ENCODE measurements at regions not wholly inside any gene's neighbourhood (a gene's known extent, or its start where the extent isn't known, plus 50 kb on each side); places are given as distances from the start of the nearest gene placed in this dataset.
"Not testable (repeated sequence)": the region's sequence is repeated elsewhere in the genome, so short reads cannot be mapped to it uniquely, and the experiment has no call there.

GRCh38 chrX:69431420-69431819 is 72.7 kb upstream of the NALF2 start:
- FAIRE-seq: no peak

GRCh38 chrX:69430785-69431184 is 73.3 kb upstream of the NALF2 start:
- no peak for FAIRE-seq

GRCh38 chrX:69429339-69430015 is 74.6 kb upstream of the NALF2 start:
- FAIRE-seq: no peak

- FAIRE-seq: no peak
These were observed 75.9 kb upstream of the NALF2 start for GRCh38 chrX:69428216-69428615.

- no peak for FAIRE-seq
These were observed 79.2 kb upstream of the NALF2 start for GRCh38 chrX:69424910-69425309.

GRCh38 chrX:69424161-69424560 is 80.0 kb upstream of the NALF2 start:
- no peak for FAIRE-seq

GRCh38 chrX:69422208-69422607 is 81.9 kb upstream of the NALF2 start:
- FAIRE-seq: not testable (repeated sequence)

- FAIRE-seq: no peak
These were observed 88.4 kb upstream of the NALF2 start for GRCh38 chrX:69415698-69416097.

GRCh38 chrX:69412661-69413060 is 91.5 kb upstream of the NALF2 start:
- FAIRE-seq: no peak

GRCh38 chrX:69398881-69399280 is 105.2 kb upstream of the NALF2 start:
- no peak for FAIRE-seq

- no peak for FAIRE-seq
These were observed 107.2 kb upstream of the NALF2 start for GRCh38 chrX:69396916-69397315.

GRCh38 chrX:69395306-69395705 is 108.8 kb upstream of the NALF2 start:
- FAIRE-seq: no peak

- FAIRE-seq: no peak
These were observed 115.0 kb upstream of the NALF2 start for GRCh38 chrX:69389101-69389501.

GRCh38 chrX:69388526-69388925 is 115.6 kb upstream of the NALF2 start:
- no peak for FAIRE-seq

GRCh38 chrX:69387567-69388487 is 116.3 kb upstream of the NALF2 start:
- no peak for FAIRE-seq

- FAIRE-seq: no peak
These were observed 117.4 kb upstream of the NALF2 start for GRCh38 chrX:69386681-69387080.

GRCh38 chrX:69379412-69379811 is 124.7 kb upstream of the NALF2 start:
- no peak for FAIRE-seq

- FAIRE-seq: no peak
These were observed 129.6 kb upstream of the NALF2 start for GRCh38 chrX:69374569-69374968.

- no peak for FAIRE-seq
These were observed 131.7 kb upstream of the NALF2 start for GRCh38 chrX:69372435-69372834.

GRCh38 chrX:69371159-69371558 is 133.0 kb upstream of the NALF2 start:
- FAIRE-seq: no peak

- FAIRE-seq: no peak
These were observed 134.1 kb upstream of the NALF2 start for GRCh38 chrX:69369999-69370398.

- FAIRE-seq: no peak
These were observed 137.9 kb upstream of the NALF2 start for GRCh38 chrX:69366183-69366582.

- no peak for FAIRE-seq
These were observed 138.4 kb upstream of the NALF2 start for GRCh38 chrX:69365755-69366154.

GRCh38 chrX:69365349-69365748 is 138.8 kb upstream of the NALF2 start:
- no peak for FAIRE-seq
